ENCODE measurements at regions not wholly inside any gene's neighbourhood (a gene's known extent, or its start where the extent isn't known, plus 50 kb on each side); places are given as distances from the start of the nearest gene placed in this dataset.
"Not testable (repeated sequence)": the region's sequence is repeated elsewhere in the genome, so short reads cannot be mapped to it uniquely, and the experiment has no call there.

GRCh38 chr2:75303227-75303626, 103.9 kb upstream of the TACR1 start:
- H3K4me1 ChIP-seq = no peaks in the 10 kb centered on the region
- H3K9me3 ChIP-seq = no peaks in the 10 kb centered on the region
- WGBS, 2 donors = 64 to 94% methylated on average over 1 of the region's 1 CpG
- no peaks in the 10 kb centered on the region for H3K27me3 ChIP-seq
- no peak overlapping the region for H3K27ac ChIP-seq
- H3K36me3 ChIP-seq = no peaks in the 10 kb centered on the region
- no peak overlapping the region for H3K4me3 ChIP-seq
- intact Hi-C loops (cut with DNase I) = no loop called here
- no peak for DNase-seq
- no peak for TF ChIP-seq EP300 (IDR thresholded peaks at IDR 0.05)
- no peak for TF ChIP-seq POLR2AphosphoS5 (IDR thresholded peaks at IDR 0.05)
- TF ChIP-seq CTCF (IDR thresholded peaks at IDR 0.05) = no peak
- TF ChIP-seq POLR2A (IDR thresholded peaks at IDR 0.05) = no peak

GRCh38 chr2:75294362-75294761, 95.0 kb upstream of the TACR1 start:
- no peak for TF ChIP-seq POLR2A (IDR thresholded peaks at IDR 0.05)
- no peak for TF ChIP-seq EP300 (IDR thresholded peaks at IDR 0.05)
- no peak for TF ChIP-seq POLR2AphosphoS5 (IDR thresholded peaks at IDR 0.05)
- TF ChIP-seq CTCF (IDR thresholded peaks at IDR 0.05) = no peak
- intact Hi-C loops (cut with DNase I) = no loop called here
- Histone ChIP-seq H3K4me3 (no peak overlapping the region), H3K36me3 (no peaks in the 10 kb centered on the region), H3K9me3 (no peaks in the 10 kb centered on the region), H3K27me3 (no peaks in the 10 kb centered on the region), H3K4me1 (no peaks in the 10 kb centered on the region), H3K27ac (no peak overlapping the region)
- WGBS, 2 donors = 58 to 82% methylated on average over 1 of the region's 1 CpG
- DNase-seq = no peak

- no peak for DNase-seq
- 42 to 81% methylated on average over 1 of the region's 1 CpG for WGBS, 2 donors
- Histone ChIP-seq H3K36me3 (no peaks in the 10 kb centered on the region), H3K27me3 (no peaks in the 10 kb centered on the region), H3K4me3 (no peak overlapping the region), H3K9me3 (no peaks in the 10 kb centered on the region), H3K27ac (no peak overlapping the region), H3K4me1 (no peaks in the 10 kb centered on the region)
- no peak for TF ChIP-seq POLR2AphosphoS5 (IDR thresholded peaks at IDR 0.05)
- TF ChIP-seq CTCF (IDR thresholded peaks at IDR 0.05) = no peak
- no peak for TF ChIP-seq EP300 (IDR thresholded peaks at IDR 0.05)
- no peak for TF ChIP-seq POLR2A (IDR thresholded peaks at IDR 0.05)
- intact Hi-C loops (cut with DNase I) = no loop called here
Measured at GRCh38 chr2:75292826-75293225, 93.5 kb upstream of the TACR1 start.

- H3K36me3 ChIP-seq = no peaks in the 10 kb centered on the region
- H3K9me3 ChIP-seq = no peaks in the 10 kb centered on the region
- intact Hi-C loops (cut with DNase I) = no loop called here
- TF ChIP-seq EP300 (IDR thresholded peaks at IDR 0.05) (no peak), CTCF (IDR thresholded peaks at IDR 0.05) (no peak), POLR2A (IDR thresholded peaks at IDR 0.05) (no peak)
- no peak overlapping the region for H3K4me3 ChIP-seq
- no peak for DNase-seq
- WGBS, 2 donors = 21 to 66% methylated on average over 2 of the region's 2 CpGs
- no peaks in the 10 kb centered on the region for H3K4me1 ChIP-seq
- H3K27me3 ChIP-seq = no peaks in the 10 kb centered on the region
- H3K27ac ChIP-seq = no peak overlapping the region
Measured at GRCh38 chr2:75290600-75291150, 91.4 kb upstream of the TACR1 start.

GRCh38 chr2:75289771-75290170, 90.5 kb upstream of the TACR1 start:
- H3K27ac ChIP-seq = no peak overlapping the region
- DNase-seq = no peak
- H3K36me3 ChIP-seq = no peaks in the 10 kb centered on the region
- H3K4me1 ChIP-seq = no peaks in the 10 kb centered on the region
- no peak overlapping the region for H3K4me3 ChIP-seq
- intact Hi-C loops (cut with DNase I) = no loop called here
- H3K27me3 ChIP-seq = no peaks in the 10 kb centered on the region
- 69 to 91% methylated on average over 3 of the region's 3 CpGs for WGBS, 2 donors
- H3K9me3 ChIP-seq = no peaks in the 10 kb centered on the region
- TF ChIP-seq EP300 (IDR thresholded peaks at IDR 0.05) (no peak), CTCF (IDR thresholded peaks at IDR 0.05) (no peak), POLR2AphosphoS5 (IDR thresholded peaks at IDR 0.05) (no peak), POLR2A (IDR thresholded peaks at IDR 0.05) (no peak)

GRCh38 chr2:75289178-75289577, 89.9 kb upstream of the TACR1 start:
- WGBS, 2 donors = 53 to 79% methylated on average over 7 of the region's 7 CpGs
- H3K27me3 ChIP-seq; H3K36me3 ChIP-seq; intact Hi-C loops (cut with DNase I); H3K9me3 ChIP-seq; H3K27ac ChIP-seq; H3K4me3 ChIP-seq; H3K4me1 ChIP-seq; DNase-seq: not testable (repeated sequence)

Data from sigmoid colon (tissue), 6 donors.